ENCODE measurements at regions not wholly inside any gene's neighbourhood (a gene's known extent, or its start where the extent isn't known, plus 50 kb on each side); places are given as distances from the start of the nearest gene placed in this dataset.

GRCh38 chr6:122078481-122078880 is 321.0 kb upstream of the HSF2 start:
- no peak overlapping the region for H3K9ac ChIP-seq (ENCODE audit: low read depth, low read length, poor library complexity, severe bottlenecking)
- H3K4me2 ChIP-seq (ENCODE audit: low read depth, low read length, poor library complexity, severe bottlenecking): no peak overlapping the region
- no peaks in the 10 kb centered on the region for H3K9me2 ChIP-seq (replicated peaks; ENCODE audit: low read depth, low read length)
- H3K4me3 ChIP-seq (ENCODE audit: low read length, poor library complexity, severe bottlenecking): no peak overlapping the region
- no peaks in the 10 kb centered on the region for H3K79me2 ChIP-seq (ENCODE audit: insufficient read depth, low read length)
- no peaks in the 10 kb centered on the region for H3K27me3 ChIP-seq (ENCODE audit: insufficient read depth, low read length, poor library complexity, severe bottlenecking)
- H4K20me1 ChIP-seq (ENCODE audit: insufficient read depth, low read length, poor library complexity, severe bottlenecking): no peaks in the 10 kb centered on the region
- no peak overlapping the region for H2AFZ ChIP-seq (ENCODE audit: low read length)
- H3K9me3 ChIP-seq (ENCODE audit: insufficient read depth, low read depth, low read length): no peaks in the 10 kb centered on the region
- TF ChIP-seq CTCF (conservative IDR thresholded peaks at IDR 0.05; ENCODE audit: low read length) (no peak), EZH2phosphoT487 (IDR thresholded peaks at IDR 0.05; ENCODE audit: borderline replicate concordance) (no peak)
- H3K4me1 ChIP-seq (ENCODE audit: insufficient read depth, low read length, poor library complexity, severe bottlenecking): no peaks in the 10 kb centered on the region
- H3K36me3 ChIP-seq (ENCODE audit: insufficient read depth, low read length): no peaks in the 10 kb centered on the region
- H3F3A ChIP-seq (ENCODE audit: low read depth): no peaks in the 10 kb centered on the region

GRCh38 chr6:122079916-122080315 is 319.5 kb upstream of the HSF2 start:
- Histone ChIP-seq H3F3A (ENCODE audit: low read depth) (no peaks in the 10 kb centered on the region), H3K9me3 (ENCODE audit: insufficient read depth, low read depth, low read length) (no peaks in the 10 kb centered on the region), H3K9me2 (replicated peaks; ENCODE audit: low read depth, low read length) (no peaks in the 10 kb centered on the region), H3K4me2 (ENCODE audit: low read depth, low read length, poor library complexity, severe bottlenecking) (no peak overlapping the region), H4K20me1 (ENCODE audit: insufficient read depth, low read length, poor library complexity, severe bottlenecking) (no peaks in the 10 kb centered on the region), H2AFZ (ENCODE audit: low read length) (no peak overlapping the region), H3K27me3 (ENCODE audit: insufficient read depth, low read length, poor library complexity, severe bottlenecking) (no peaks in the 10 kb centered on the region), H3K79me2 (ENCODE audit: insufficient read depth, low read length) (no peaks in the 10 kb centered on the region), H3K9ac (ENCODE audit: low read depth, low read length, poor library complexity, severe bottlenecking) (no peak overlapping the region), H3K4me1 (ENCODE audit: insufficient read depth, low read length, poor library complexity, severe bottlenecking) (no peaks in the 10 kb centered on the region), H3K36me3 (ENCODE audit: insufficient read depth, low read length) (no peaks in the 10 kb centered on the region), H3K4me3 (ENCODE audit: low read length, poor library complexity, severe bottlenecking) (no peak overlapping the region)
- TF ChIP-seq CTCF (conservative IDR thresholded peaks at IDR 0.05; ENCODE audit: low read length) (no peak), EZH2phosphoT487 (IDR thresholded peaks at IDR 0.05; ENCODE audit: borderline replicate concordance) (no peak)

GRCh38 chr6:122081921-122082320 is 317.5 kb upstream of the HSF2 start:
- no peaks in the 10 kb centered on the region for H3K79me2 ChIP-seq (ENCODE audit: insufficient read depth, low read length)
- no peaks in the 10 kb centered on the region for H3F3A ChIP-seq (ENCODE audit: low read depth)
- no peak for TF ChIP-seq EZH2phosphoT487 (IDR thresholded peaks at IDR 0.05; ENCODE audit: borderline replicate concordance)
- TF ChIP-seq CTCF (conservative IDR thresholded peaks at IDR 0.05; ENCODE audit: low read length): no peak
- H3K4me3 ChIP-seq (ENCODE audit: low read length, poor library complexity, severe bottlenecking): no peak overlapping the region
- no peaks in the 10 kb centered on the region for H3K9me2 ChIP-seq (replicated peaks; ENCODE audit: low read depth, low read length)
- H3K4me2 ChIP-seq (ENCODE audit: low read depth, low read length, poor library complexity, severe bottlenecking): no peak overlapping the region
- H3K27me3 ChIP-seq (ENCODE audit: insufficient read depth, low read length, poor library complexity, severe bottlenecking): no peaks in the 10 kb centered on the region
- H3K4me1 ChIP-seq (ENCODE audit: insufficient read depth, low read length, poor library complexity, severe bottlenecking): no peaks in the 10 kb centered on the region
- H4K20me1 ChIP-seq (ENCODE audit: insufficient read depth, low read length, poor library complexity, severe bottlenecking): no peaks in the 10 kb centered on the region
- H3K36me3 ChIP-seq (ENCODE audit: insufficient read depth, low read length): no peaks in the 10 kb centered on the region
- H3K9me3 ChIP-seq (ENCODE audit: insufficient read depth, low read depth, low read length): no peaks in the 10 kb centered on the region
- H3K9ac ChIP-seq (ENCODE audit: low read depth, low read length, poor library complexity, severe bottlenecking): no peak overlapping the region
- H2AFZ ChIP-seq (ENCODE audit: low read length): peak overlapping the region; percentile 16; the same call in 1 of the 2 replicates

Measured in Loucy (cell line).